Brain microvascular endothelial cell (primary cell): ENCODE measurements at regions not wholly inside any gene's neighbourhood (a gene's known extent, or its start where the extent isn't known, plus 50 kb on each side); places are given as distances from the start of the nearest gene placed in this dataset.

Experiments used
- DNase-seq: peaks from one replicate; pipeline ENCODE4 v3.0.0-alpha.2; 2020
- H3K27ac ChIP-seq: fragments of 250-450 bp; sonication (Bioruptor Pico); 2 replicates; pipeline ENCODE4 v1.5.1; 2020; ENCODE audit warnings: mild to moderate bottlenecking, moderate library complexity
- H3K27me3 ChIP-seq: fragments of 250-450 bp; sonication (Bioruptor Pico); replicated peaks from 2 replicates; pipeline ENCODE4 v1.5.1; 2020; ENCODE audit warnings: mild to moderate bottlenecking
- H3K36me3 ChIP-seq: fragments of 250-450 bp; sonication (Bioruptor Pico); replicated peaks from 2 replicates; pipeline ENCODE4 v1.5.1; 2020; ENCODE audit warnings: mild to moderate bottlenecking
- H3K4me3 ChIP-seq: 2 replicates; pipeline ENCODE4 v1.5.1; 2011; ENCODE audit warnings: low read depth, mild to moderate bottlenecking, control low read depth, low read length, moderate library complexity
- CTCF ChIP-seq: IDR thresholded peaks from 2 replicates; pipeline ENCODE4 v1.5.1; 2011; ENCODE audit warnings: low read depth, mild to moderate bottlenecking, moderate library complexity, low read length, control low read depth, inconsistent platforms; ENCODE audit errors: missing control alignments
- in situ Hi-C: cut with HindIII; loops from 2 replicates; pipeline ENCODE4 v1.10.0; 2017; ENCODE audit warnings: low sequenced_read_pairs, low pct_ligation_motif_present

- Histone ChIP-seq H3K4me3 (no peak overlapping the region), H3K27me3 (peaks cover 3% of the 10 kb centered on the region), H3K27ac (no peak overlapping the region), H3K36me3 (no peaks in the 10 kb centered on the region)
- no peak for DNase-seq
- in situ Hi-C loops, result no loop called here
- no peak for TF ChIP-seq CTCF
Observed at GRCh38 chr16:86065711-86066110, 166.7 kb downstream of the IRF8 start.

GRCh38 chr16:86066811-86067210, 167.8 kb downstream of the IRF8 start:
- DNase-seq, result no peak
- Histone ChIP-seq H3K36me3 (no peaks in the 10 kb centered on the region), H3K4me3 (no peak overlapping the region), H3K27ac (no peak overlapping the region), H3K27me3 (peaks cover 2% of the 10 kb centered on the region)
- TF ChIP-seq CTCF, result no peak
- in situ Hi-C loops, result no loop called here

- no peak overlapping the region for H3K27ac ChIP-seq
- H3K36me3 ChIP-seq, result no peaks in the 10 kb centered on the region
- TF ChIP-seq CTCF, result no peak
- in situ Hi-C loops, result no loop called here
- DNase-seq, result no peak
- H3K4me3 ChIP-seq, result no peak overlapping the region
- no peaks in the 10 kb centered on the region for H3K27me3 ChIP-seq
Observed at GRCh38 chr16:86067516-86067915, 168.6 kb downstream of the IRF8 start.

GRCh38 chr16:86067936-86068335, 169.0 kb downstream of the IRF8 start:
- in situ Hi-C loops, result no loop called here
- no peak for DNase-seq
- no peak overlapping the region for H3K4me3 ChIP-seq
- H3K36me3 ChIP-seq, result no peaks in the 10 kb centered on the region
- H3K27ac ChIP-seq, result no peak overlapping the region
- no peaks in the 10 kb centered on the region for H3K27me3 ChIP-seq
- no peak for TF ChIP-seq CTCF

- Histone ChIP-seq H3K36me3 (no peaks in the 10 kb centered on the region), H3K4me3 (no peak overlapping the region), H3K27ac (no peak overlapping the region), H3K27me3 (no peaks in the 10 kb centered on the region)
- no peak for TF ChIP-seq CTCF
- no peak for DNase-seq
- in situ Hi-C loops, result no loop called here
Observed at GRCh38 chr16:86068722-86069121, 169.8 kb downstream of the IRF8 start.

GRCh38 chr16:86069736-86070298, 170.9 kb downstream of the IRF8 start:
- no peaks in the 10 kb centered on the region for H3K27me3 ChIP-seq
- no peaks in the 10 kb centered on the region for H3K36me3 ChIP-seq
- in situ Hi-C loops, result loop anchor here (10.0 kb wide), 1 partner anchor 445 kb away; the partner anchor contains the start of gene FOXF1
- no peak for DNase-seq
- H3K27ac ChIP-seq, result no peak overlapping the region
- H3K4me3 ChIP-seq, result no peak overlapping the region
- TF ChIP-seq CTCF, result no peak
